Muscle of arm (tissue), 1 donor: ENCODE measurements at regions not wholly inside any gene's neighbourhood (a gene's known extent, or its start where the extent isn't known, plus 50 kb on each side); places are given as distances from the start of the nearest gene placed in this dataset.

Source experiments
- DNase-seq: peaks from one replicate; pipeline ENCODE4 v3.0.0-alpha.2; 2013

- peak; percentile 77 for DNase-seq
Measured at GRCh38 chr21:38985568-38986378, 180.0 kb downstream of the ETS2 start.

DNA sequence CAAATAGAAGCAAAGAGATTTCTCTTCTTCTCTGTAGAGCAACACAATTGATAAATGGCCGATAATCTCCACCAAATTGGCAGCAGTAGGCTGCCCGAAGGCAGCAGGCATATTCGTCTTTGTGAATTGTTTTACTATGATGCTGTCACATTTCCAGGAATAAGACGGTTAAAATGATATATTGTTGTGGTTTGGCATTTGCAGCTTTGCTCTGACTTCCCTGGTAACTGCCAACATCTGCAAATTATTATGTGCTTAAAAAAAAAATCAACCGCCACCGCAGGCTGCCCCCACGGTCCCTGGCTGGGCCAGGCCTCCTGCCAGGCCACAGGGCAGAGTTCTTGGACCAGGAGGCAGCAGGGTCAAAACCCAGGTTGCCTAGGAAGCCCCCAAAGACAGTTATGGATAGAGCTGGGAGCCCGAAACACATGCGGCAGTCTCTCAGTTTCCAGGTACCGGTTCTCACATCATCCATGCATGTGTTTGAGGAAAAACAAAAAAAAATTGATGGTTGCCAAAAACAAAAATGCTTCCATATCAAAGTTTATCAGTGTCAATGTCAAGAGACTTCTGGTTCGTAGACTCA lies 179.3 kb downstream of the ETS2 start:
- DNase-seq, result no peak

DNA sequence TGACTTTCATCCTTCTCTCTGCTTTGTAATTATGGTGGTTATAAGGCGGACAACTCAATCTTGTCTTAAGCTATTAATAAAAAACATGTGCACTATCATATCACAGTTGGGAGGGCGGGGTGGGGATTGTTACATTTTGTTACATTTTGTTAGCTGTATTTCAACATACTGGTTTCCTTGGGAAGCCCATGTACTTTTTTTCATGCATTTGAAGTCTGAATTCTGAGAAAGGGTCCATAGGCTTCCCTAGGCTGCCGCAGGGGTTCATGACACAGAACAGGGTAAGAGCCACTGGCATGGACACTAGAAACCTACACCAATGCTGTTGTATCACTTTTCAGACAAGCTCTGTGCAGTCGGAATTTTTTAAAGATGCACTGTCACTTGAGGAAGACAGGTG lies 178.8 kb downstream of the ETS2 start:
- no peak for DNase-seq

DNA sequence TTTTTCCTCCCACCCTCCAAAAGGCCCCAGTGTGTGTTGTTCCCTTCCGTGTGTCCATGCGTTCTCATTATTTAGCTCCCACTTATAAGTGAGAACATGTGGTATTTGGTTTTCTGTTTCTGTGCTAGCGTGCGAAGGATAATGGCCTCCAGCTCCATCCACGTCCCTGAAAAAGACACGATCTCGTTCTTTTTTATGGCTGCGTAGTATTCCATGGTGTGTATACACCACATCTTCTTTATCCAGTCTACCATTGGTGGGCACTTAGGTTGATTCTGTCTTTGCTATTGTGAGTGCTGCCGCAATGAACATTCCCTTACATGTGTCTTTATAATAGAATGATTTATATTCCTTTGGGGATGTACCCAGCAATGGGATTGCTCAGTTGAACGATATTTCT lies 177.8 kb downstream of the ETS2 start:
- DNase-seq, result no peak

GRCh38 chr21:38982804-38983203 lies 177.1 kb downstream of the ETS2 start:
- DNase-seq, result no peak

GRCh38 chr21:38982096-38982495 lies 176.4 kb downstream of the ETS2 start:
- no peak for DNase-seq

DNA sequence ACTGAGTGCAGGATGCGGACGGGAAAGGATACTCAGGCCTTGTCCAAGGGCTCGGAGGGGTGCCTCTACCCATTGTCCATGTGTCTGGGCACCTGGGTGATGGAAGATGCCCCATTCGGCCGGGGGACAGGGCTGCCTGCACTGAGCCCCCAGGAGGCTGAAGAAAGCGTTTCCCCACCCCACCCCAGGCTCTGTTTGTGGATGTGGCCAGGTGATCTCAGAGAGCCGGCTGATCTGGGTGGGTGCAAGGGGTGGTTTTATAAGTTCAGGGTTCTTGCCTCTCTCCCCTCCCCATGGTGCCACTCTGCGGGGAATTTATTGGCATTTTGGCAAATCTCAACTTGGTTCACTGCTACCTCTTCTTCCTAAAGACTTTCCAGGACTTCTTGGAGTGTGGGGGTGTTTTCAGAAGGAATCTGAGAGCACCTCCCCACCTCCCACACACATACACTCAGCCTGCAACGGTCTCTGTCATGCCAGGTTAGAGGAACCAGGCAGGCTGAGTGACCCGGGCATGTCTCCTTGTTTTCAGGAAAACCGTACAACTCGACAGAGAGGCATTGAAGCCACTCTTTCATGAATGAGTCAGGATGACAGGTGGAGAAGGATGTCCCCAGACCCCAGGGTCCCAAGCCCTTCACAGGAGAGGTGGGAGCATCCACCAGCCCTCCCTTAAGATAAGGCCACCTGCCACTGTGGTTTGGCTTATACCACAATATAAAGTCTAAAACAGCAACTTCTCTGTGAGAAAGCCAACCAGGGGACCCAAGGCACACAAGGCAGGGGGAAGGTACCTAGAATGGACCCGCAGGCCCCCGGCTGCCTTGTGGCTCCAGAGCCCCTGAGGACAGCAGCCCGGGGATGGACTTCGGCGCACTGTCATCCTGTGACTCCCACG lies 174.9 kb downstream of the ETS2 start:
- DNase-seq, result no peak

DNA sequence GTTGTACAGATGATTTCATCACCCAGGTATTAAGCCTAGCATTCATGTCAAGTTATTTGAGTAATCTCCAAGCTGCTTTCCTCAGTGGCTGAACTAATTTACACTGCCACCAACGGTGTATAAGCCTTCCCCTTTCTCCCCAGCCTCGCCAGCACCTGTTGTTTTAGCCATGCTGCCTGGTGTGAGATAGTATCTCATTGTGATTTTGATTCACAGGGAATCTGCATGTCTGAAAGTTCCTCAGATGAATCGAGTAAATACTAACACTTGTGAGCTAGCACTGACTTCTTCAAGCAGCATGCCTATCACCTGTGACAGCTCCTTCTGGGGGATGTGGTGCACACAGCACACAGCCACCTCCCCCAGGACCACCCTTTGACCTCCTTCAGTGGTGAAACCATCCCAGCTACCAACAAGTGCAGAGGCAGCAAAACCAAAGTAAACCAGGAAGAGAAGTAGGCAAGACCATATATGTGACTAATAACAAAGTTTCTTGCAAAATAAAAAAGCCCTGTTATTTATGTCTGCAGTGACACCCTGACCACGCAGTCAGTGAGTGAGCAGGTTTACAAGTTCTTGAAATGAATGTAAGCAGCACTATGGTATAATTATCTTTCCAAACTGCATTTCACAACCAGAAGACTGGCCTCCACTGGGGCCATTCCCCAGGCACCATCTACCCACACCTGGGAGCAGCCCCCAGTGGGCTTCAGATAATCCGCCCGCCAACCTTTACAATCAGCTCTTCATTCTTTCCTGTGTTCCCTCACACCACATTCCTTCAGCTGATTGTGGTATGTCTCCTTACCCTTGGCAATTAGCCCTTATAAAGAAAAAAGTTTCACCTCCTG lies 173.8 kb downstream of the ETS2 start:
- DNase-seq, result no peak

- DNase-seq, result no peak
Measured at GRCh38 chr21:38976900-38977299, 171.2 kb downstream of the ETS2 start.

- DNase-seq, result no peak
Measured at GRCh38 chr21:38973552-38973951, 167.8 kb downstream of the ETS2 start.

- DNase-seq, result no peak
Measured at GRCh38 chr21:38972078-38972477, 166.3 kb downstream of the ETS2 start.

- DNase-seq, result no peak
Measured at GRCh38 chr21:38970765-38971164, 165.0 kb downstream of the ETS2 start.

DNA sequence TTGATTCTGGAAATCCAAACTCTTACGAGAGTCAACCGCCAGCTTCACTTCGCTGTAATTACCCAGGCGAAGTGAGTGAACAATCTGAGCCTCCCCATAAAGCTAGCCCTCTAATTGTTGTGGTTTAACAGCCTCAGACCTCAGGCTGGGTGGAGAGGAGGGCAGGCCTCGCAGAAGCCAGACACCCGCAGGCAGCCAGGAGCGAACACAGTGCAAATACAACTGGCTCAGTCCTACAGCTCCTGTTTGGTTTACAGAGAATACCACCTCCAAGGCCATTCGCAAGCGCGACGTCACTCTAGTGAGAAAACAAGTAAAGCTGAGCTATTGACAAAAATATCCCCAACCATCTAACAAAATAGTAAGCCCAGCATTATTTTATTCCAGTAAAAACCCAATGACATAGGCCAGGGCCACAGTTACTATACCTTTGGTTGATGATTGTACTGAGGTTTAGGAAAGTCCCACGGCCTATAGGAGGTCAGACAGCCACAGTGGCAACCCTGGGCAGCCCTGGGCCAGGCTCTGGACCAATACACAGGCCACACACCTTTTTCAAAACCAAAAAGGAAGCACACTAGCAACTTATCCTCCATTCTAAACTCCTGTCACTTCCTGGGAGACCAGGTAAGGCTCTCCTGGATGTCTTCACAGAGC lies 163.3 kb downstream of the ETS2 start:
- no peak for DNase-seq

GRCh38 chr21:38965910-38966504 lies 160.3 kb downstream of the ETS2 start:
- no peak for DNase-seq

- no peak for DNase-seq
Measured at GRCh38 chr21:38965241-38965640, 159.5 kb downstream of the ETS2 start.

DNA sequence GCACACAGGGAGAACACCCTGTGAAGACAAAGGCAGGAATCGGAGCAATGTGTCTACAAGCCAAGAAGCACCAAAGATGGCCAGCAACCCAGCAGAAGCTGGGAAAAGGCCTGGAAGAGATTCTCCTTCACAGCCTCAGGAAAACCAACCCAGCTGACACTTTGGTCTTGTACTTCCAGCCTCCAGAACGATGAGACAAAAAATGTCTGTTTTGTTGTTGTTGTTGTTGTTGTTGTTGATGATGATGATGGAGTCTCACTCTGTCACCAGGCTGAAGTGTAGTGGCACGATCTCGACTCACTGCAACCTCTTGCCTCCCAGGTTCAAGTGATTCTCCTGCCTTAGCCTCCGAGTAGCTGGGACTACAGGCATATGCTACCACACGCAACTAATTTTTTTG lies 157.3 kb downstream of the ETS2 start:
- DNase-seq, result no peak

GRCh38 chr21:38960251-38960650 lies 154.5 kb downstream of the ETS2 start:
- DNase-seq, result no peak

GRCh38 chr21:38959692-38960061 lies 153.9 kb downstream of the ETS2 start:
- no peak for DNase-seq

- DNase-seq, result no peak
Measured at GRCh38 chr21:38958940-38959691, 153.4 kb downstream of the ETS2 start.

- DNase-seq, result no peak
Measured at GRCh38 chr21:38958323-38958705, 152.6 kb downstream of the ETS2 start.
